Urinary bladder (tissue), 3 donors: ENCODE measurements at regions not wholly inside any gene's neighbourhood (a gene's known extent, or its start where the extent isn't known, plus 50 kb on each side); places are given as distances from the start of the nearest gene placed in this dataset.
"Not testable (repeated sequence)": the region's sequence is repeated elsewhere in the genome, so short reads cannot be mapped to it uniquely, and the experiment has no call there.

Experiments
- DNase-seq: peaks from one replicate; pipeline ENCODE4 v3.0.0-alpha.2; 2015; ENCODE audit errors: extremely low spot score
- H3K27ac ChIP-seq: one replicate; pipeline ENCODE4 v1.5.1; 2013; ENCODE audit warnings: low read depth, mild to moderate bottlenecking, moderate library complexity
- H3K36me3 ChIP-seq: one replicate; pipeline ENCODE4 v1.6.1; 2013; ENCODE audit warnings: mild to moderate bottlenecking, moderate library complexity; ENCODE audit not compliant: insufficient read depth
- H3K4me1 ChIP-seq: one replicate; pipeline ENCODE4 v1.6.1; 2013; ENCODE audit warnings: mild to moderate bottlenecking, moderate library complexity; ENCODE audit not compliant: insufficient read depth
- H3K4me3 ChIP-seq: one replicate; pipeline ENCODE4 v1.5.1; 2013; ENCODE audit warnings: low read depth, low read length
- WGBS: extraction: QIAGEN DNeasy Blood & Tissue Kit; methylation state at CpG from one replicate; pipeline ENCODE4 v1.1.7; 2013; 5-methylcytosine and 5-hydroxymethylcytosine counted together
- donor health status: healthy with polysubstance abuse.
- donor health status: healthy.

DNA sequence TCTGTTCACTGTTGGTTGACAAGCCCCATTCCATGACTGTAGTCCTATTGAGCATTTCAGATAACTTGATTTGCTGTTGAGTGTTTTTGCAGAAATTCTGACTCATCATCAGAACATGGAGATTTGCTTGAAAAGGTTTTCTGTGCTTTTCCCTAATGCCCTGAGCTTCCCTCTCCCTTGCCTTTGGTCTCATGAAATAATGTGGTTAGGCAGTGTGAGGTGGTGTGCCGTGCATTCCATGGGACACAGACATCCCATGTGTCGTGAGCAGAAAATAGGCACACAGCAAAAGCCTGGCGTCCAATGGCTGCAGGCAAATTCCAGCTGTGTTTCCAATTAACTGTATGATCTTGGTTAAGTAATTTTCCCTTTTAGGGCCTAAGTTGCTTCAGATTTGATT lies 197.4 kb downstream of the DLEU7 start:
- Histone ChIP-seq H3K27ac (no peak overlapping the region), H3K4me1 (peaks cover 2% of the 10 kb centered on the region), H3K4me3 (no peak overlapping the region), H3K36me3 (no peaks in the 10 kb centered on the region)
- no peak for DNase-seq
- WGBS, result 93% methylated on average over 3 of the region's 3 CpGs

DNA sequence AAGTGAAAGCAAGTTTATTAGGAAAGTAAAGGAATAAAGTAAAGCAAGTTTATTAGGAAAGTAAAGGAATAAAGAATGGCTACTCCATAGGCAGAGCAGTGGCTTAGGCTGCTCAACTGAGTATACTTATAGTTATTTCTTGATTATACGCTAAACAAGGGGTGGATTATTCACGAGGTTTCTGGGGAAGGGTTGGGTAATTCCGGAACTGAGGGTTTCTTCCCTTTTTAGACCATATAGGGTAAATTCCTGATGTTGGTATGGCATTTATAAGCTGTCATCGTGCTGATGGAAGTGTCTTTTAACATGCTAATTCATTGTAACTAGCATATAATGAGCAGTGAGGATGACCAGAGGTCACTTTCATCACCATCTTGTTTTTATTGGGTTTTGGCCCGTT lies 194.3 kb downstream of the DLEU7 start:
- H3K4me1 ChIP-seq, result peaks cover 2% of the 10 kb centered on the region
- no peaks in the 10 kb centered on the region for H3K36me3 ChIP-seq
- DNase-seq, result no peak
- 71% methylated on average over 5 of the region's 5 CpGs for WGBS
- no peak overlapping the region for H3K27ac ChIP-seq
- no peak overlapping the region for H3K4me3 ChIP-seq

DNA sequence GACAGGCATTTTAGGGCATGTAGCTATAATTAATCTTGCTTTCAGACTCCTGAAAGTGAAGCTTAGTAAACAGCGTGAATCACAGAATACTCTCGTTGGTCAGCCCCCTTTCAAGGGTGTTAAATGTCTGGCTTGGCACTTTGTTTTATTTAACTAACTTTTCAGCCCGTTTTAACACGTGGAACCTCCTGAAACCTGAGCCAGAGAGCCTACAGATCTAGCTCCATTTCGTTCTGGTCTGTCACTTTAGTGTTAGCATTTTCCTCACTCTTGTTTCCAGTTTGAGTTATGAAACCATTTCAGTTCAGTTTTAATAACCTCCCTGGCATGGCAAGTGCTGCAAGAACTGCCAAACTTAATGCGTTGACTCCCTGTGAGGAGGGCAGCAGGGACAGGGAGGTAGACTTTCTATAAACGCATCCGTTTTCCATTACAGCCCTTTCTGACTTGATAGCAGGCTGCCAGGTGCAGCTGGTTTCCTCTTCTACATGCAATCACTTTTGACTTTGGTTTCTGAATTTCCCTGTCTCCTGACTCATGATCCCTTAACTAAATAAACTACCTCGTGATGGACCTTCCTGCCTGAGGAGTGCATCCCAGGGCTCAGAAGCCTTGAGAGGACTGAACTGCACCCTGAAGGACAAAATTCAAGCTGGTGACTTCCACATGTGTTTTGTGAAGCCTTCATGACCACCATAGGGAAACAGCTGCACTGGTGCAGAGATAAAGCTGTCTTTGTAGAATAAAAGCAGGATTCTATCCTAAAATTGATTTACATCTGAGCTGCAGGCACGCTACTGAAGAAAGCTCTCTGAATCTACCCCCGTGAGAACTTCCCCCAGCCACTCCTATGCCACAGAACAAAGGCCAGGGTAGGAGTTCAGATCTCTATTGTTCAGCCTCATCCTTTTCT lies 192.6 kb downstream of the DLEU7 start:
- Histone ChIP-seq H3K4me3 (no peak overlapping the region), H3K27ac (no peak overlapping the region), H3K4me1 (peaks cover 2% of the 10 kb centered on the region), H3K36me3 (no peaks in the 10 kb centered on the region)
- 48% methylated on average over 11 of the region's 11 CpGs for WGBS
- no peak for DNase-seq

DNA sequence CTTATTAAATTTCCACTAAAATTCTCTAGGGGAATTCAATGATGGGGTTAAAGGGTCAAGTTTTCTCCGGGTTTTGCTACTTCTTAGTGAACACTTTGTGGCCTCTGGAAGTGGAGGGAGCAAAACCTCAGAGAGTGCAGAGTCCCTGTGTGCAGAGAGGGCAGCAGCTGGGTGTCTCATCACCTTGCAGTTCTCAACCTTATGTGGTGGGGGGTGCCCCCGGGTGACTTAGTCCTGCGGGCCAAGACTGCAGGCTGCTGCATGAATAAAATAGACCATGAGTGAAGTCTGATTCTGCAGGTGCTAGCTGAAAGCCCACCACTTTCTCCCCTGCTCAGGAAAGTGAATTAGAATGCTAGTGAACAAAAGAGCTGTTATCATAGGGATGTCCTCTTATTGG lies 191.6 kb downstream of the DLEU7 start:
- no peak overlapping the region for H3K27ac ChIP-seq
- peaks cover 2% of the 10 kb centered on the region for H3K4me1 ChIP-seq
- 71% methylated on average over 3 of the region's 3 CpGs for WGBS
- DNase-seq, result no peak
- H3K36me3 ChIP-seq, result no peaks in the 10 kb centered on the region
- H3K4me3 ChIP-seq, result no peak overlapping the region

DNA sequence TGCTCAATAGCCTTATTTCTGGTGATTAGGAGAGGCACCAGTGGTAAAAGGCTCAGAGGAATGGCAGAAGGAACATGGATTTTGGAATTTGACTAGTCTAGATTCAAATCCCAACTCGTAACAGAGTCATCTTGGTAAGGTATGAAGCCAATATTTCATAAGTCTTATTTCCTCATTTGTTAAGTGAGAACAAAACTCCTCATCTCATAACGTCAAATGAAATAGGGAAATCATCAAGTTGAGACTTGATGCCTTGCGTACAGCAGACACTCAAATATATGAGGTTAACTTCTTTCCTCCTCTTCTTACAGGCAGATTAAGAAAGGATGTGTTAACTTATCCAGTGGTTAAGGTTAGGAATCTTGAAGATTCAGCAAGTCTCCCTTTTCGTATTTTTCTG lies 189.2 kb downstream of the DLEU7 start:
- Histone ChIP-seq H3K4me1 (peaks cover 2% of the 10 kb centered on the region), H3K4me3 (no peak overlapping the region), H3K27ac (no peak overlapping the region), H3K36me3 (no peaks in the 10 kb centered on the region)
- no peak for DNase-seq
- 91% methylated on average over 4 of the region's 4 CpGs for WGBS

DNA sequence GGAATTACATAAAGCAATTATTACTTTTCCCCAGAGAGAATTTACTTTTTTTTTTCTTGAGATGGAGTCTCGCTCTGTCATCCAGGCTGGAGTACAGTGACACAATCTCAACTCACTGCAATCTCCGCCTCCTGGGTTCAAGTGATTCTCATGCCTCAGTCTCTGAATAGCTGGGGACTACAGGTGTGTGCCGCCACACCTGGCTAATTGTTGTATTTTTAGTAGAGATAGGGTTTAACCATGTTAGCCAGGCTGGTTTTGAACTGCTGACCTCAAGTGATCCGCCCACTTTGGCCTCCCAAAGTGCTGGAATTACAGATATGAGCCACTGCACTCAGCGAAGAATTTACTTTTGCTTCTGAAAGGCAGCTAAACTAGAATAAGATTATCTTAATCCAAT lies 181.6 kb downstream of the DLEU7 start:
- WGBS, result 95% methylated on average over 5 of the region's 5 CpGs
- not testable (repeated sequence) for H3K36me3 ChIP-seq, H3K4me1 ChIP-seq, DNase-seq, H3K27ac ChIP-seq, H3K4me3 ChIP-seq

DNA sequence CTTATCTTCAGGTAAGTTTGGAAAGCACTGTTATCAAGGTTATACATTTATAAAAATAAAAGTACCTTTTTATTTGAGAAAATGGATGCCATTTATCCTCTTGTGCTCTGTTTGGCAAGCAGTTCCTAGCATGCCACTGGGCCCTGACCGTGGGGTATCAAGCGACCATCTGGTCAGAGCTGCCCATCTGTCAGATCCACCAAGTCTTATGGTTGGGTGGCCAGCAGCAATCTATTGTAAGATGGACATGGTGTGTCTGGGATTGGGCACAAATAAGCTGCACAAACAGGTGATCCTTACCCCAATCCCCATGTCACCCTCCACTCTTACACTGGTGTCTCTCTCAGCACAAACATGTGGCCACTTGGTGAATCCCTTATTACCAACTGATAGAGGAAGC lies 178.5 kb downstream of the DLEU7 start:
- Histone ChIP-seq H3K27ac (no peak overlapping the region), H3K4me1 (no peaks in the 10 kb centered on the region), H3K36me3 (no peaks in the 10 kb centered on the region), H3K4me3 (no peak overlapping the region)
- WGBS, result 96% methylated on average over 2 of the region's 2 CpGs
- no peak for DNase-seq

DNA sequence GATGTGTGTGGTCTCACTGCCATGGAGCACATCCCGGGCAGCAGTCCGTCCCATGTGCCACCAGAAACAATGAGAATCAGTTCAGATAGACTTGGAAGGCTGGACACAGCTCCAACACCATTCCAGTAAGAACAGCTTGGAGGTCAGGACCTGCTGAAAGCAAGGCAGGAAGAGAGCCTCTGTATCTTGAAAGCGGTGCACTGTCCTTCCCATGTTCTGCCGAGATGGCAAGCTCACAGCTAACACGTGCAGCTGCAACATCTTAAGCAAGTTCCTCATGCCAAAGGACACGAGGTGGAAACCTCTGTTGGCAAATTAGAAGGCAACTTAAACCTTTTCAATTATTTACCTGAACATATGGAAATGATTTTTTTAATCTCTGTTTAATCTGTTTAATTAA lies 175.4 kb downstream of the DLEU7 start:
- Histone ChIP-seq H3K27ac (no peak overlapping the region), H3K4me3 (no peak overlapping the region), H3K4me1 (no peaks in the 10 kb centered on the region), H3K36me3 (no peaks in the 10 kb centered on the region)
- 62% methylated on average over 6 of the region's 6 CpGs for WGBS
- DNase-seq, result no peak

DNA sequence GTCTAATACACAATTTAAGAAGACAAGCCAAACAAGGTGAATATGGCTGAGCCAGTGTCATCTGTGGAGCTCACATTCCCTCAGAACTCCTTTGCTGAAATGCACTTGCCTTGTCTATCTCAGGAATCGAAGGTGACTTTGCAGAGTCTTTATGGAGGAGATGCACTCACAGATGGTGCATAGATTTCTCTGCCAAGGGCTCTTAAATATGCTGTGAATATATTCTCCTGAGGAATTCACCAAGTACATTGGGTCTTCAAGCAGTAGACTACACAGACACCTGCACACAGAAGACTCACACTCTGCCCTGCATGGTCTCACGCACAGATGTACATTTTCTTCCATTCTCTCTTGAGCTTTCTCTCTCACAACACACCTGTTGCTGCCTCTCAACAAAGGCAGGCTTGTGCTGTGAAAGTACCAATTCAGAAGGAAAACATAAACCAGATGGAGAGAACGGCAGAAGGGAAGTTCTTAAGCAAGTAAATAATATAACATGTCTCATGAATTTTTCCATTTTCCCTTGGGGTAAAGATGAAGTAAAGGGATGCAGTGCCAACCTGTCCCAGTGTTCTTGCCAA lies 174.7 kb downstream of the DLEU7 start:
- Histone ChIP-seq H3K27ac (no peak overlapping the region), H3K4me1 (no peaks in the 10 kb centered on the region)
- 75% methylated on average over 3 of the region's 3 CpGs for WGBS

DNA sequence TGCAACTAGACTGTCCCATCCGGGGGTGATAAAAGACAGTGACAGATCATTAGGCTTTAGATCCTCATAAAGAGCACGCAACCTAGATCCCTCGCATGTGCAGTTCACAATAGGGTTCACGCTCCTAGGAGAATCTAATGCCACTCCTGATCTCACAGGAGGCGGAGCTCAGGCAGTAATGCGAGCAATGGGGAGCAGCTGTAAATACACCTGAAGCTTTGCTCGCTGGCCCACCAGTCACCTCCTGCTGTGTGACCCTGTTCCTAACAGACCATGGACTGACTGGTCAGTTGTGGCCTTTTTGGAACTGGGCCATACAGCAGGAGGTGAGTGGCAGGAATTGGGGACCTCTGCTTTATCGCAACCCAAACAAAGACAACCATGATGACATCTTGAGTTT lies 173.2 kb downstream of the DLEU7 start:
- Histone ChIP-seq H3K4me1 (no peaks in the 10 kb centered on the region), H3K36me3 (no peaks in the 10 kb centered on the region), H3K4me3 (no peak overlapping the region), H3K27ac (no peak overlapping the region)
- WGBS, result 91% methylated on average over 8 of the region's 8 CpGs
- DNase-seq, result no peak

More for the DNA sequence above, 174.7 kb downstream of the DLEU7 start:
- Histone ChIP-seq H3K4me3 (no peak overlapping the region), H3K36me3 (no peaks in the 10 kb centered on the region)
- DNase-seq, result no peak

DNA sequence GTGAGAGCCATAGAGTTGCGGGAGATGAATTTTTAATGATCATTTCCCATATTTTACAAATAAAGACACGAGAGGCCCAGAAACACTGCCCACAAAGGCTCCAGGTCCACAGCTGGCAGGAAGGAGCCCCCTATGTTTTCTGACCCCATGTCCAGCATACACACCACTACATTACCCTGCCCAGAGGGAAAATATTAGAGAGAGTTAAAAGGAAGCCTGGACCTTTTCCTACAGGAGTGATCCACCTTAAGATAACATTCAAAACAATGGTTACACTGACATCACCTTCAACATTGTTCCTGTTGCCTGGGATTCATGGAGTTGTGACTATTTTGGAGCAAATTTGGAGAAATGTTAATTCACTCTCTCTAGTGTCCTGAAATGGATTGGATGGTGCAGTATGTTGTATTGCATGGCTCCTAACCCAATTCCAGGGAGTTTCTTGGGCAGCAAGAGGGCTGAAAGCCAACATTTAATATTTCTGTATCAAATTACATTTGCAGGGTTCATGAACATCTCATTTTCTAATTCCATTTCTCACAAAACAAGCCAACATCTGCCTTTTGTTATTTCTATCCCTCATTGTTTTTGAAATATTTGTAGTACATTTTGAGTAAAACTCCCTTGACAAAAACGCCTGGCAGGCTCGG lies 172.5 kb downstream of the DLEU7 start:
- Histone ChIP-seq H3K27ac (no peak overlapping the region), H3K4me3 (no peak overlapping the region), H3K36me3 (no peaks in the 10 kb centered on the region), H3K4me1 (no peaks in the 10 kb centered on the region)
- WGBS, result 91% methylated on average over 4 of the region's 4 CpGs
- DNase-seq, result no peak

DNA sequence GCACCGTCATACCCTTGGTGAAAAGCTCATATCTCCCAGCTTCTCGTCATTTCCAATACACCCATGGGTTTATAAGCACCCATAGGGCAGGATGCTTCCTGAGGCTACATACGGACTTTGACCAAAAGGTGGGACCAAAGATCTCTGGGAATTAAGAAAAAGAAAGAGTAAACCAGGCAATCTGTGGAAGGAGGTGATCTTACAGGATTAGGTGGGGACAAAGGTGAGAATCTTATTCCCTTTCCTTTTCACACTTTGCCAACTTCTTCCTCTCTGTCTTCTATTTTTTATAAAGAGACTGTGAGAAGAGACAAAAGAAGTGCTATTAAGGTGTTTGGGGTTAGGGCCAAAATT lies 172.0 kb downstream of the DLEU7 start:
- Histone ChIP-seq H3K4me1 (no peaks in the 10 kb centered on the region), H3K36me3 (no peaks in the 10 kb centered on the region), H3K4me3 (no peak overlapping the region), H3K27ac (no peak overlapping the region)
- no peak for DNase-seq
- WGBS, result 94% methylated on average over 3 of the region's 3 CpGs

DNA sequence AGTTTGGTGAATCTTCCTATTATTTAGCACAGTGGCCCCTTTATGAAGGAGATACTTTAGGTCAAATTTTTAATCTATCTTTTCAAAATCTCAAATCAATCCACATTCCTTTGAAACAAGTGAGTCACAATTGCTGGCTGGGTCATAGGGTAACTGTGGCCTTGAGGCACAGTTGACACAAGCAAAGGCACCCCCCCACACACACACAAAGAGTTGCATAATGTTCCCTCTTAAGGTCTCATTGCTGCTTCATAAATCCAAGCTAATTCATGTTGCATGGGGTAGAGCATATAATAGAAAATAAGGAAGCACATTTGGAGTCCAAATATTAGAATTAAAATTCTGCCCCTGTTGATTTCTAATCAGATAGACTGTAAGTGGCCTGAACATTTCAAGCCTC lies 171.5 kb downstream of the DLEU7 start:
- no peak overlapping the region for H3K27ac ChIP-seq
- DNase-seq, result no peak
- no peaks in the 10 kb centered on the region for H3K36me3 ChIP-seq
- H3K4me3 ChIP-seq, result no peak overlapping the region
- no peaks in the 10 kb centered on the region for H3K4me1 ChIP-seq

DNA sequence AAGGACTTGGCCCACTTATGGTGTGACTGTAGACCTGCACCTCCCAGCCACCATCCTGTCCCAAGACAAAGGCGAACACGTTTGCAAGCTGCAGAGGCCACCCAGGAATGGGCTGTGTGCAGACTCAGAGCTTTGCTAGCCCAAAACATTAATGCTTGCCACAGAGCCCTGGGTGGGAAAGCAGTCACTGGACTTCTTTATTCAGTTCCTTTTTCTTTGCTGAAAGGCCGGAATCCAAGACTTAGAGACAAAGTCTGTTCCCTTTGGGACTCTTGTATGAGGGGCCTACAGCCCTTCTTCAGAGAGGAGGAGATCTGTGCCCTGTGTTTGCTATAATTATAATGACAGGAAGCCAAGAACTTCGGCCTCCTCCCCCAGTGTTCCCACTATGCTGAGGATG lies 167.8 kb downstream of the DLEU7 start:
- no peak for DNase-seq
- no peaks in the 10 kb centered on the region for H3K4me1 ChIP-seq
- H3K27ac ChIP-seq, result no peak overlapping the region
- WGBS, result 86% methylated on average over 4 of the region's 4 CpGs
- no peaks in the 10 kb centered on the region for H3K36me3 ChIP-seq
- H3K4me3 ChIP-seq, result no peak overlapping the region
